ENCODE measurements at regions not wholly inside any gene's neighbourhood (a gene's known extent, or its start where the extent isn't known, plus 50 kb on each side); places are given as distances from the start of the nearest gene placed in this dataset.
"Not testable (repeated sequence)": the region's sequence is repeated elsewhere in the genome, so short reads cannot be mapped to it uniquely, and the experiment has no call there.

GRCh38 chr10:64733980-64734379, 1212.8 kb downstream of the REEP3 start:
- peak; percentile 34 to 78 for DNase-seq (ENCODE audit: low read depth in 1 of 2, low spot score in 1 of 2)
- TF ChIP-seq JUND (IDR thresholded peaks at IDR 0.05; ENCODE audit: low read depth), result no peak
- in situ Hi-C loops (cut with HindIII; ENCODE audit: low pct_unique_long_range_greater_than_20kb, low sequenced_read_pairs), result no loop called here

- in situ Hi-C loops (cut with HindIII; ENCODE audit: low pct_unique_long_range_greater_than_20kb, low sequenced_read_pairs), result no loop called here
- no peak for TF ChIP-seq JUND (IDR thresholded peaks at IDR 0.05; ENCODE audit: low read depth)
- DNase-seq (ENCODE audit: low read depth in 1 of 2, low spot score in 1 of 2), result no peak
Observed at GRCh38 chr10:64738462-64738861, 1217.3 kb downstream of the REEP3 start.

GRCh38 chr10:64745565-64745964, 1224.4 kb downstream of the REEP3 start:
- no peak for DNase-seq (ENCODE audit: low read depth in 1 of 2, low spot score in 1 of 2)
- in situ Hi-C loops (cut with HindIII; ENCODE audit: low pct_unique_long_range_greater_than_20kb, low sequenced_read_pairs), result no loop called here
- TF ChIP-seq JUND (IDR thresholded peaks at IDR 0.05; ENCODE audit: low read depth), result no peak

DNA sequence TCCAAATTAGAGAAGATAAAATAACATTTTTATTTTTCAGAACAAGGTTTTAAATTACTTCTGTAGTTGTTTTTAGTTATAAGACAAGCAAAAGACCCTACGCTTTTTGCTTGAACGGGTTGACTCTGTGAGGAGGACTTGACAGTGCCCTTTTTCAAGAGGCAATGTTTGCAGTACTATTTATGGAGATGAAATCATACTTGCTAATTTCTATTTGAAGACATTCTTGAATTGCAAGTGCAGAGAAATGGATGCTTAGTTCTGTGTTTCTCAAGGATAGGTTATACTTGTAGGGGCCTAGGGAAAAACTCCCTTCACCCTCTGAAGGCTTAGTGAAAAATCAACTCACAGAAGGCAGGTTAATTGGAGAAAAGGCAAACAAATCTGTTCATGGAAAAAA, 1229.5 kb downstream of the REEP3 start:
- no peak for TF ChIP-seq JUND (IDR thresholded peaks at IDR 0.05; ENCODE audit: low read depth)
- in situ Hi-C loops (cut with HindIII; ENCODE audit: low pct_unique_long_range_greater_than_20kb, low sequenced_read_pairs), result no loop called here
- DNase-seq (ENCODE audit: low read depth in 1 of 2, low spot score in 1 of 2), result no peak

DNA sequence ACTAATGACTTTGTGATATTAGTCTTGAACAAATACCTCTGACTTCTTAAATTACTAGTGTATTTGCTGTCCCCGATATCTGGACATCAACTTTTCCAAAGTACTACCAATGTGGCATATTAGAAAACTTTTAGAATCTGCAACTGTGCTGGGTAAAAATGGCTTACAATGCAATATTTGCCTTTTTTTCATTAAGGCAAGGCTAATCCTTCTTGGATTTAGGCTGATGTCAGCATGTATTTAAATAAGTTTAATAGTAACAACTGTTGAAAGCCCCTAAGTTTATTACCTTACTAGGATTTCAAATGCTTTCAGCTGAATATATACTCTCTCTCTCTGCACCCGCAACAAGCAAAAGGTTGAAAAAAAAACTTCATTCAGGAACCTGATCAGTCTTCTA, 1232.3 kb downstream of the REEP3 start:
- in situ Hi-C loops (cut with HindIII; ENCODE audit: low pct_unique_long_range_greater_than_20kb, low sequenced_read_pairs), result no loop called here
- TF ChIP-seq JUND (IDR thresholded peaks at IDR 0.05; ENCODE audit: low read depth), result no peak
- DNase-seq (ENCODE audit: low read depth in 1 of 2, low spot score in 1 of 2), result no peak

- in situ Hi-C loops (cut with HindIII; ENCODE audit: low pct_unique_long_range_greater_than_20kb, low sequenced_read_pairs), result no loop called here
- no peak for TF ChIP-seq JUND (IDR thresholded peaks at IDR 0.05; ENCODE audit: low read depth)
- DNase-seq (ENCODE audit: low read depth in 1 of 2, low spot score in 1 of 2), result no peak
Observed at GRCh38 chr10:64760371-64760770, 1239.2 kb downstream of the REEP3 start.

DNA sequence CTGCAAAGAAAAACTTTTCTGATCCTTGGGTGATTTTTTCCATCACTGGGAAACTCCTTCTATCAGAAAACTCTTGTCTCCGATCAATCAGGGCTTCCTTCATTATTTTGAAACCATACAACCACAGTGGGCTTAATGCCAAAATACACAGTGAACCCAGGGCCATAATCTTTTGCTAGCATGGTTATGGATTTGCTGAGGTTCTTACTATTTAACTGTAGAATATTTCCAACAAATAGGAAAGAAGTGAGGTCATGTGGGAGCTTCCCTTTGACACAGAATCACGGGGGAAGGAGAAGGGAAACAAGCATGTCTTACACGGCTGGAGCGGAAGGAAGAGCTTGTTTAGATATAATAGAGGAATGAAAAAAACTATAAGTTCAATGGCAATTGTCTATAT, 1241.7 kb downstream of the REEP3 start:
- in situ Hi-C loops (cut with HindIII; ENCODE audit: low pct_unique_long_range_greater_than_20kb, low sequenced_read_pairs), result no loop called here
- peak in 1 of 2 experiments; percentile 24 for DNase-seq (ENCODE audit: low read depth in 1 of 2, low spot score in 1 of 2)
- no peak for TF ChIP-seq JUND (IDR thresholded peaks at IDR 0.05; ENCODE audit: low read depth)

GRCh38 chr10:64765498-64765897, 1244.3 kb downstream of the REEP3 start:
- TF ChIP-seq JUND (IDR thresholded peaks at IDR 0.05; ENCODE audit: low read depth), result no peak
- in situ Hi-C loops (cut with HindIII; ENCODE audit: low pct_unique_long_range_greater_than_20kb, low sequenced_read_pairs), result no loop called here
- no peak for DNase-seq (ENCODE audit: low read depth in 1 of 2, low spot score in 1 of 2)

- no peak for TF ChIP-seq JUND (IDR thresholded peaks at IDR 0.05; ENCODE audit: low read depth)
- no peak for DNase-seq (ENCODE audit: low read depth in 1 of 2, low spot score in 1 of 2)
- in situ Hi-C loops (cut with HindIII; ENCODE audit: low pct_unique_long_range_greater_than_20kb, low sequenced_read_pairs), result no loop called here
Observed at GRCh38 chr10:64771253-64772050, 1250.3 kb downstream of the REEP3 start.

DNA sequence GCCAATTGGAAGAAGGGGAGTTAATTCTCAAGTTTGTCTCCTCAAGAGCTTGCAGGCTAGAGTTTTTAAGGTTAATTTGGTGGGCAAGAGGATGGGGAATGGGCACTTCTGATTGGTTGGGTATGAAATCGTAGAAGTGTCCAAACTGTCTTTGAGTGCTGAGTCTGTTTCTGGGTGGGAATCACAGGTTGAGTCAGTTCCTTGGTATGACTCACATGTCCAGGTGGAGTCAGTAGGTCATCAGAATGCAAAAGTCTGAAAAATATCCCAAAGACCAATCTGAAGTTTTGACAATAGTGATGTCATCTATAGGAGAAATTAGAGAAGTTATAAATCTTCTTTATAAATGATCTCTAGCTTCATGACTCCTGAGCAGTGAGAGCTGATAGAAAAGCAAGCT, 1252.2 kb downstream of the REEP3 start:
- no peak for DNase-seq (ENCODE audit: low read depth in 1 of 2, low spot score in 1 of 2)
- no peak for TF ChIP-seq JUND (IDR thresholded peaks at IDR 0.05; ENCODE audit: low read depth)
- in situ Hi-C loops (cut with HindIII; ENCODE audit: low pct_unique_long_range_greater_than_20kb, low sequenced_read_pairs), result no loop called here

DNA sequence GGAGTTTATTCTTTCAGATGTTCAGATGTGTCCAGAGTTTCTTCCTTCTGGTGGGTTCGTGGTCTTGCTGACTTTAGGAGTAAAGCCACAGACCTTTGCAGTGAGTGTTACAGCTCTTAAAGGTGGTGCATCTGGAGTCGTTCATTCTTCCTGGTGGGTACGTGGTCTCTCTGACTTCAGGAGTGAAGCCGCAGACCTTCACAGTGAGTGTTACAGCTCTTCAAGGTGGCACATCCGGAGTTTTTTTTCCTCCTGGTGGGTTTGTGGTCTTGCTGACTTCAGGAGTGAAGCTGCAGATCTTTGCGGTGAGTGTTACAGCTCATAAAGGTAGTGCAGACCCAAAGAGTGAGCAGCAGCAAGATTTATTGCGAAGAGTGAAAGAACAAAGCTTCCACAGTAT, 1263.2 kb downstream of the REEP3 start:
- in situ Hi-C loops (cut with HindIII; ENCODE audit: low pct_unique_long_range_greater_than_20kb, low sequenced_read_pairs), result not testable (repeated sequence)

GRCh38 chr10:64785816-64786215, 1264.6 kb downstream of the REEP3 start:
- in situ Hi-C loops (cut with HindIII; ENCODE audit: low pct_unique_long_range_greater_than_20kb, low sequenced_read_pairs), result no loop called here
- DNase-seq (ENCODE audit: low read depth in 1 of 2, low spot score in 1 of 2), result no peak
- TF ChIP-seq JUND (IDR thresholded peaks at IDR 0.05; ENCODE audit: low read depth), result no peak

More for the DNA sequence above, 1263.2 kb downstream of the REEP3 start:
- not testable (repeated sequence) for DNase-seq (ENCODE audit: low read depth in 1 of 2, low spot score in 1 of 2)

DNA sequence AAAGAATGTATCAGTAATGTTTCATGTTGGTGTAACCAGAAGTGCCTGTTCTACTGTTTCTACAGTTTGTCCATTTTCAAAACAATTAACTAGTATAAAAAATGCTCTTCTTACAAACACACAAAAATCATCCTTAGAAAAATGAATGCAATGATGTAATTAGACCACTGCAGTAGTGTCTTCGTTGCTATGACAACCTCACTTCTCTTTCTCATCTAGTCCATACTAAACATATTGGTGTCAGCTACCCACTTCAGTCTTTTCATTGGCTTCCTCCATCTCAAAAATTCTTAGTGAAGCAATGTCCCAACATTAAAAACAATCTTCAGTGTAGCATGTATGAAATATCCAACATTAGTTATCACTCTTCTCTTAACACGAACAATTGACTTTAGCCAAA, 1265.8 kb downstream of the REEP3 start:
- in situ Hi-C loops (cut with HindIII; ENCODE audit: low pct_unique_long_range_greater_than_20kb, low sequenced_read_pairs), result no loop called here
- DNase-seq (ENCODE audit: low read depth in 1 of 2, low spot score in 1 of 2), result no peak
- TF ChIP-seq JUND (IDR thresholded peaks at IDR 0.05; ENCODE audit: low read depth), result no peak

DNA sequence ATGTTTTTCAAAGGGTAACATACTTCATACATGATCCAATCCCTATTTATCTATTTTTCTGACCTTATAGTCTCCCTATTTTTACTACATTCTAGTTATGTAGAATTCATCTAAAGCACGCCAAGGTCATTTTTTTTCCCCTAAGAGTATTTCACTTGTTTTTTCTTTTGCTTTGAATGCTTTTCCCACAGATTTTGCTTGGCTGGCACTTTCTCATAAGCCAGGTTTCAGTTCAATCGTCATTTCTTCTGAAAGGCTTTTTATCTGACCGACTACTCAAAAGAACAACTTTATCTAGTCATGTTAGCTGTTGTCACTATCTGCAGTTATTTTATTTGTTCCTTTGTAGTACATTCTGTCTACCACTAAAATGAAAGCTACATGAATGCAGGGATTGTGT, 1274.6 kb downstream of the REEP3 start:
- no peak for DNase-seq (ENCODE audit: low read depth in 1 of 2, low spot score in 1 of 2)
- no peak for TF ChIP-seq JUND (IDR thresholded peaks at IDR 0.05; ENCODE audit: low read depth)
- in situ Hi-C loops (cut with HindIII; ENCODE audit: low pct_unique_long_range_greater_than_20kb, low sequenced_read_pairs), result no loop called here
